OCI-LY1 (cell line): ENCODE measurements at regions not wholly inside any gene's neighbourhood (a gene's known extent, or its start where the extent isn't known, plus 50 kb on each side); places are given as distances from the start of the nearest gene placed in this dataset.

Experiments used
- EZH2 ChIP-seq: fragments of 200-600 bp; sonication (generic), shearing (Covaris generic); IDR thresholded peaks from 2 replicates; pipeline ENCODE4 v1.8.0; 2017; ENCODE audit warnings: borderline replicate concordance, mixed run types, mild to moderate bottlenecking, antibody characterized with exemption, low read length, moderate library complexity, mixed read lengths
- TF ChIP-seq, protein P1 (sequence below): fragments of 200-600 bp; sonication (generic), shearing (Covaris generic); IDR thresholded peaks from 2 replicates; pipeline ENCODE4 v1.5.1; 2017; ENCODE audit warnings: mild to moderate bottlenecking, antibody characterized with exemption, low read length, moderate library complexity, mixed read lengths

DNA sequence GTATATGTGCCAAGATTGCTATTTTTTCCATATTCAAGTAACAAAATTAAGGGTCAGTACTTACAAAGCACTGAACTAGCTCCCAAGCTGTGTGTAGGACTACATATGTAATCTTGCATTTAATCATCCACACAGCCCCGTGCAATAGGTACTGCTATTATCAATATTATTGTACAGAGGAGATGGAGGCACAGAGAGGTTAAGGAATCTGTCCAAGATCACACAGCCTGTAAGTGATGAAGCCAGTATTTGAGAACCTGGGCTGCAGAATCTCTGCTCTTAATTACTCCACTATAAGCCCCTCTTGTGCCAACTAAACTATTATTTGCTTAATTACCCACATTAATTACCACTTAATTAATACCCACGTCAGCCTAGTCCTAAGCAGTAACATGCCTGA lies 134.1 kb downstream of the KATNIP start:
- TF ChIP-seq, protein P1, sequence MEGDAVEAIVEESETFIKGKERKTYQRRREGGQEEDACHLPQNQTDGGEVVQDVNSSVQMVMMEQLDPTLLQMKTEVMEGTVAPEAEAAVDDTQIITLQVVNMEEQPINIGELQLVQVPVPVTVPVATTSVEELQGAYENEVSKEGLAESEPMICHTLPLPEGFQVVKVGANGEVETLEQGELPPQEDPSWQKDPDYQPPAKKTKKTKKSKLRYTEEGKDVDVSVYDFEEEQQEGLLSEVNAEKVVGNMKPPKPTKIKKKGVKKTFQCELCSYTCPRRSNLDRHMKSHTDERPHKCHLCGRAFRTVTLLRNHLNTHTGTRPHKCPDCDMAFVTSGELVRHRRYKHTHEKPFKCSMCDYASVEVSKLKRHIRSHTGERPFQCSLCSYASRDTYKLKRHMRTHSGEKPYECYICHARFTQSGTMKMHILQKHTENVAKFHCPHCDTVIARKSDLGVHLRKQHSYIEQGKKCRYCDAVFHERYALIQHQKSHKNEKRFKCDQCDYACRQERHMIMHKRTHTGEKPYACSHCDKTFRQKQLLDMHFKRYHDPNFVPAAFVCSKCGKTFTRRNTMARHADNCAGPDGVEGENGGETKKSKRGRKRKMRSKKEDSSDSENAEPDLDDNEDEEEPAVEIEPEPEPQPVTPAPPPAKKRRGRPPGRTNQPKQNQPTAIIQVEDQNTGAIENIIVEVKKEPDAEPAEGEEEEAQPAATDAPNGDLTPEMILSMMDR: no peak
- no peak for TF ChIP-seq EZH2
